GM19328 (cell line): ENCODE measurements at regions not wholly inside any gene's neighbourhood (a gene's known extent, or its start where the extent isn't known, plus 50 kb on each side); places are given as distances from the start of the nearest gene placed in this dataset.
"Not testable (repeated sequence)": the region's sequence is repeated elsewhere in the genome, so short reads cannot be mapped to it uniquely, and the experiment has no call there.

Experiments used
- ATAC-seq: cut with Tn5 transposase; IDR thresholded peaks from one replicate; pipeline ENCODE4 v1.9.1; 2021; ENCODE audit warnings: mild to moderate bottlenecking, moderate library complexity; ENCODE audit not compliant: unreplicated experiment

DNA sequence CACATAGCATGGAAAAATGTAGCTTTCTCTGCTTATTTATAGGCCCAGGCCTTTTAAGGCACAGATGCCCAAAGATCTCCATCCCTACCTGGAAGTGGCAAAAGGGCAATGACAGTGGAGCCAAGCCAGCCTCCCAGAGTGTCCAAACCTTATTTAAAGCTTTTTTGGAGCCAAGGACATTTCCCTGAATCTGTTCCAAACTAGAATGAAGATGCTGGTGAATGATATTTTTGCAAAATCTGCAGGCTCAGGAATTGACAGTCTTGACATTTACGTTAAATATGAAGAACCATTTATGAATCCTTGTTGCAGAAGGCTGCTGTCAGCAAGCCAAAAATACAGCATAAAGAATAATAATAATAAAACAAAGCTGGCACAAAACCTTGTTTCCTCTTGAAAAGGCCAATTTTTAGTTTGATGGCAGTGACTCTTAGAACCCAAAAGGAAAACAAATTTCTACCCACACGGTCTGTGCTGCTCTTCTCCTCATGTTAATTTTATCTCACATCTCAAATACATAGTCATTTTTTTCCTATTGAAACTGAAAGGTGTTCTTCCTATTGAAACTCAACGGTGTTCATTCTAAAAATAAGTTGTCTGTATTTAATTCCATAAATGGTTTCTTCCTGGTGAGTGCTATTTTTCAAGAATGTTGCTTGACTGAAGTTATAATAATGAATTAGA lies 206.3 kb upstream of the TBL1X start:
- ATAC-seq: no peak

DNA sequence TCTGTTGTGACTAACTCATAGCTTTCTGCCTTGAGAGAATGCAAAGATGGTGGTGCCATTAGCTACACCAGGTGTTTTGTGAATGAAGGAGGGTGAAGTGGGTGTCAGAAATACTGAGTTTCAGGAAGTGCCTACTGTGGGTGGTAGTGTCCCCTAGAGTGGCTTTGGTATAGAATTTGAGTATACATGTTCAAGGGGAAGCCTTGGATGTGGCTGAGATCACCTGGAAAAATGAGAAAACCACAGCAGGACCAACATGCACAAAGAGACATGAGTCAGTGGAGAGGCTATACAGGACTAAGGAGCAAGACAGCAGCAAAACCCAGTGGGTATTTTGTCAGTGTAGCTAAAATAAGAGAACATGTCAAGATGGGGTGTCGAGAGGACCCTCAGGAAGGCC lies 204.3 kb upstream of the TBL1X start:
- ATAC-seq: no peak

DNA sequence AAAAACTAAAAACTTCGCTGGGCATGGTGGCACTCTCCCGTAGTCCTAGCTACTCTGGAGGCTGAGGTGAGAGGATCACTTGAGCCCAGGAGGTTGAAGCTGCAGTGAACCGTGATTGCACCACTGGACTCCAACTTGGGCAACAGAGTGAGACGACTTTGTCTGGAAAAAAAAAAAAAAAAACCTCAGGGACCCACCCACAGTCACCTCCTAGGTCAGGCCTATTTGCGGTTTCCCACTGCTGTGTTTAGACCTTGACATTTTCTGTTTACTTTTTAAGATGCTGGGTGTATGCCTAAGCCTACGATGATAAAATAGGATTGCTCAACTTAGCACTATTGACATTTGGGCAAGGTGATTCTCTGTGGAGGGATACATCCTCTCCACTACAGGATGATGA lies 197.4 kb upstream of the TBL1X start:
- no peak for ATAC-seq

DNA sequence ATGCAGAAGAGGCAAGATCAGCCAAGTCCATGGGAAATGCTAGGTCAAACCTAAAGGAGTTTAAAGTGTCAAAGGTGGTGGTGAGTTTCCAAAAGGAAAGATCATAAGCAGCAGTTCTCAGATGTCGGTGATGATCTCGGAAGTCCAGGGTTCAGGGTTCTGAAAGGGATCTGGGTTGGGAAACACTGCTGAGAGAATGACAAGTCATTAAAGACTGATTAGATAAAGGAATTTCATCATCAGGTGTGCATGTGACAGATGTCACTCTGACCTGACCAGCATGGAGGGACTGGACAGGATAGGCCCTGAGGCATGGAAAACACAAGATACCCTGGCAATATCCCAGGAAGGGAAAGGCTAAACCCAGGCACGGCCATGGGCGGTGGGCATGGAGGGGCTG lies 195.7 kb upstream of the TBL1X start:
- ATAC-seq: no peak

DNA sequence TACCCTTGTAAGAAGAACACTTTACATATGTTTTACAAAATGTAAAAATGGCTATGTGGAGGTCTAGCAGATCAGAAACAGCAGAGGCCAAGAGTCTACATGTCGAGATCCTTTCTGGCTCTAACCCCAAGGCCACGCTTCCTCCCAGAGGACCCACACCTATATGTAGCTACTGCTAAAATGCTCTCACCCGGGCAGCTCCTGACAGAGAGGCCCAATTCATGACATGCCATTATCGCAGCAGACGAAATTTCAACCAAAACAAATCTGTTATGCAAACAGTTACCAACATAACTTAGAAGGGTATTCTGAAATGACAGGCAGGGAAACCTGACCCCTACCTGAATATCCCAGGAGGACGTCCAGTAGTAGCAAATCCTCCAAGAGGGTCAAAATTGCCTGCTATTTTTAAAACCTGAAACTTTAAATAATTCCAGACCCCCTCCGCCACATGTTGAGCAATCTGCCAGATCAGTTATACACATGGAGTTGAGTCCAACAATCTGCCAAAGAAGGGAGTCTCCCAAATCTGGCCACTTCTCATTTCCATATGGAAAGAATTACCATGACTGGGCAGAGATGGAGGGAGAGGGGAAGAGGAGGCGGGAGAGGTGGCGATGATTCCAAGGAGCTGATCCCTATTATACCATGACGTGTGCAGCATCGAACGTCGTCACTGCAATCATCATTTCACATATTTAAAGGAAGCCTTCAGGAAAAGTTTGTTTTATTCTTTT lies 192.9 kb upstream of the TBL1X start:
- ATAC-seq: no peak

DNA sequence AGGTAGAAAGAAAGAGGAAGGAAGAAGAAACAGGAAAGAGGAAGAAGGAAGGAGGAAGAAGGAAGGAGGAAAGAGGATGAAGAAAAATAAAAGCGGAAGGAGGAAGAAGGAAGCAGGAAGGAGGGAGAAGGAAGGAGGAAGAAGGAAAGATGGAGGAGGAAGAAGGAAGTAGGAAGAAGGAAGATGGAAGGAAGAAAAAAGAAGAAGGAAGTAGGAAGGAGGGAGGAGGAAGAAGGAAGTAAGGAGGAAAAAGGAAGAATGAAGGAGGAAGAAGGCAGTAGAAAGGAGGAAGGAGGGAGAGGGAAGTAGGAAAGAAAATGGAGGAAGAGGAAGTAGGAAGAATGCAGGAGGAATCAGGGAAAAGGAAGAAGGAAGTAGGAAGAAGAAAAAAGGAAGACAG lies 191.1 kb upstream of the TBL1X start:
- ATAC-seq: no peak

DNA sequence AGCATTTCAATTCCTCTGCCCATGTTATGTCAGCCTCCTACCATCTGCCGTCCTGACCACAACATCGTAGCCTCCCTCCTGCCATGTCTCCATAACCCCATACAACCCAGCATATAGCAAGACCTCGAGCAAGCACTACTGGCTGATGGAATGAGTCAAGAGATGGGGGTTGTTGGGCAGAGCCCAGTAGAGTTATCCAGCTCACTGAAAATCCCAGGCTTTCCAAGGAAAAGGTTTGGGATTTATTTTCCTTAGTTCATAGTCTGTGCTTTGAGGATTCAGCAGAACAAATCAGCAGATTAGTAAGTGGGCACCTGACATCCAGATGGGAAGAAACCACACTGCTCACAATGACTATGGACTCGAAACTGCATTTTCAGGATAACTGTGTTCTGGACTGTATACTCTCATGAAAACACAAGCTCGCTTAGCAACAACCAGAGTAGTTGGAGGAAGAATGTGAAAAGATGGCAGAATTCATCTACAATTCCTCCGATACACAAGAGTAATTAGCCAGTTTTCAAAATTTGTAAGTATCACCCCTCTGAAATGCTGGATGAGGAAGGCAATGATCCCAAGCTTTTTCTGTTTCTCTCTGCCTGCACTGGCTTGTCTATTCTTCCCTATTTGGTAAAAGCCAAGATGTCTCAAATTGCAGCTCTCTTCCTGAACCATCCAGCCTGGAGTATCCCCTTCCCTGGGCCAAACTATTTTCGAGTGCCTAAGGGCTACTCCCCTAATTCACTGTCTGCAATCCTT lies 186.2 kb upstream of the TBL1X start:
- no peak for ATAC-seq

DNA sequence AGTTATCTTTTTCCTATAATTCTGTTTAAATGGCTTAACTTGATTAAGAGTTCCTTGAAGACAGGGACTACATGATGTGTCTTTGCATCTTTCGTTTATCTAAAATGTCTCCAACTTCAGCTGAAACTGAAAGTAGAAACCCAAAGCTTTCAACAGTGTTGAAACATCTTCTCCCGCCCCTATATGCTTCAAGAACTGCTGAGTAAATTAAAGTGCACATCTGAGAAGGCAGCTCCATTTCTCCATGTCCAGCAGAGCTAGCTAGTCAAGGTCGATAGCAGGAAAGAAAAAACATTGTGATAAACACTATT lies 185.7 kb upstream of the TBL1X start:
- ATAC-seq: no peak

DNA sequence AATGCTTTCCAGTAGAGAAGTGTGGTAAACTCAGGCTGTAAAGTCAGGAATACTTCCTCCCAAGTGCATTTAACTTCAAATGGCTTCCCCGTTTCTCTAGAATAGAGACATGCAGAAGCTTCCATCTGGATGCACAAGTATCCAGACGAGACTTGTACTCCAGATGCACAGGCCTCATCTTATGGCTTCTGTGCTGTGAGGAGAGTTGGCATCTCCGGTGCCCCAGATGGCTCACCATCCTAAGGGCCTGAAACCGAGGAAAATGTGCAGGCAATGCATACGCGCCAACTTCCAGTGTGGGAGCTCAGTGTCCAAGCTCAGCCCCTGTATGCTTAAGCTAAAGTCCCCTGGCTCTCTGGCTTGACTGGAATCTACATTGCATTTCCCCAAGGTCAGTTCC lies 184.0 kb upstream of the TBL1X start:
- no peak for ATAC-seq

DNA sequence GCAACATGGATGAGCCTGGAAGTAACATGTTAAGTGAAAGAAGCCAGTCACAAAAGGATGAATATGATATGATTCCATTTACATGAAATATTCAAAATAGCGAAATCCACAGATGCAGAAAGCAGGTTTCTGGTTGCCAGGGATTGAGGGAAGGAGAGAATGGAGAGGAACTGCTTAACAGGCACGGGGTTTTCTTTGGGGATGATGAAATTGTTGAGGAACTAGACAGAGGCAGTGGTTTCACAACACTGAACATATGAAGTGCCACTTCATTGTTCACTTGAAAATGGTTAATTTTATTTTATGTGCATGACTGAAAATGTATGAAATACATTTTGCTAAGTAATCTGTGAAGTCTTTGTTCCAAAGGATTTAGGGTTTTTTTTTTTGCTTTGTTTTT lies 182.5 kb upstream of the TBL1X start:
- no peak for ATAC-seq

DNA sequence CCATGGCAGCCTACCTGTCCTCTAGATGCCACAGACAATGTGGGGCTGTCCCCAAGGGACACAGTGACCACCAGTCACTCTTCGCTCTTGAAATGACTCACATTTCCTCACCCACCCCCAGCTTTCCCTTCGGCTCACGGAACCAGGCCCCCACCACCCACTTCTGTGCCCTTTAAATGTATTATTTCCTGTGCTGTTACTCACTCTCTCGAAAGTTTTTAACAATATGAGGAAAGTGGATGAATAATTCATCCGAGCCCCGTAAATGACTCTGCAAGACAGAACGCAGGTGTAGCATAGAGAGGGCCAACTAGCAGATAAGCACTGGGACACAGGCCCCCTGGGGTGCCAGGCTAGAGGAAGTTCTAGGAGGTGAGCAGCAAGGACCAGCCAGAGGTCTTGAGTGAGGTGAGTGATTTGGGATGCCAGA lies 179.5 kb upstream of the TBL1X start:
- no peak for ATAC-seq

DNA sequence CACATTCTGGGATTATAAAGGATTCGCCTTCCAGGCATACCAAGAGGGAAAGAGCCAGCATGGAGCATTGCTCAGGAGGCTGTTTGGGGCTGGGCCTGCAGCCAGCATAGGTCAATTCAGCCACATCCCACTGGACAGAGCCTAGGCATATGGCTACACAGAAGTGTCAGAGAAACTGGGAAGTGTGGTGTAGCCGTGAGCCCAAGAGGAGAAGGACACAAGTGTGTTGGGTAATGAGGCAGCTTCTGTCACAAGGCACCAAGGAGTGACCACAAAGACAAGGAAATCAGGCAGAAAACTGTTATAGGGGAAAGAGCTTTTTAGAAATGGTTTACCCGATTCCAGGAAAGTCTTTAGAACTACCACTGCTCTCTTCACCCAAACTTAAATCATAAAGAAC lies 178.6 kb upstream of the TBL1X start:
- ATAC-seq: no peak

DNA sequence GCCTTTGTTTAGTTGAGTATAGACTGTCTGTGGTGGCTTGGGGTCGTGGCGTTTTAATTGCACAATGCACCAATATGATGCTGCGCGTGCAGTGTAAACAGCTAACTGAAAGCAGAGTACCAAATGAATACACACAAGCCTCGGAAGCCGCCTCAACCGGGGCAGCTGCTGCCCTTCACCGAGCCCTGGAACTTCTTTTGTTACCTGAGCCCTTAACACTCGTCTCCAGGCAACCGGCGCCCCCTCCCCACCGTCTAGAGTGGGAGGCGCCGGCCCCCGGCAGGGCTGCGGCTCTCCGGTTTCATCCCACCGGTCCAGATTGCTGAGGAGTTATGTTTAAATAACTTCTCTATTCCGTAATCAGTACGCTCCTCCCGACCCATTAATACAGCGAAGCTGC lies 173.2 kb upstream of the TBL1X start:
- no peak for ATAC-seq

DNA sequence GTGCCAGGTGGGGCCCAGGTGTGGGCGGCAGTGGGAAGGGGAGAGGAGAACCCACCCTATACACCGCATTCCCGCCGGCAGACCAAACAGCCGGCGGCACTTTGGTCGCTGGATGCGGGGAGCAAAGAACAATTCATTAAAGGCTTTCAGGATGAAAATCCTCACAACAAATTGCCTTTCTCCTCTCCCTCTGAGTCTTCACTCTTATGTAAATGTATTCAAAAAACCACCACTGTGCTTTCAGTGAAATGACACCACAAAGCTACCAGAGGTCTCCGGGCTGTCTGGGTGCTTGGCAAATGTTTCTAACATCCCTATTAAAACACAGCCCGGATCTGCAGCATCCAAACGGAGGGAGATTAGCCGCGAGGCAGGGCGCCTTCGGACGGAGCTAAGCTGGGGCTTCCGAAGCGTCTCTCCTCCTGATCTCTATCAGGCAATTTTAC lies 171.8 kb upstream of the TBL1X start:
- no peak for ATAC-seq

DNA sequence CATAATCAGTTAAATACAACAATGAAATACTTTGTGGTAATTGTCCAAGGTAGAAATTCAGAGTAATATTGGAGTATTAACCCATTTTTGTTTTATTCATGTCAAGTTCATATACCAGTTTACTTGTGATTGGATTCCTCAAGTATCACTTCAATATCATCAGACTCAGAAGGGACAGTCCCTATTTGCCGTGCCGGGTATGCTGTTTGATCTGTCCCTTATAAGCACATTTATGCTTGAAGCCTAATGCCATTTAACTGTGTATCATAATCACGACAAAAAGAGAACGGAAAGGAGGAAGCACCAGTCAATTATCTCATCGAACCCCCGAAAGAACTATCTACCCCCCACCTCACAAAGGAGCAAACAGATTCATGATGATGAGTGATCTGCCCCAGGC lies 171.0 kb upstream of the TBL1X start:
- ATAC-seq: no peak

DNA sequence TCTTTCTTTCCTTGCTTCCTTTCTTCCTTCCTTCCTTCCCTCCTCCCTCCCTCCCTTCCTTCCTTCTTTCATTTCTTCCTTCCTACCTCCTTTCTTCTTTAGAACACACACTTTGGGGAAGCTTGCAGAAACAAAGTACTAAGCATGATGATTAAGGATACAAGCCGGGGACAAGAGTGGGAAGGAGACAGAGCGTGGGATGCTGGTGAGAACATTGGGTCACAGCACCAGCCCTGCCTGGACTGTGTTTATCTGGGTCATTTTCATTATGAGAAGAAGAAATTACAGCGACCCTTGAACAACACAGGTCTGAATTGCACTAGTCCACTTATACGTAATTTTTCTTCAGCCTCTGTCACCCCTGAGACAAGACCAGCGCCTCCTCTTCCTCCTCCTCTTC lies 169.3 kb upstream of the TBL1X start:
- no peak for ATAC-seq

DNA sequence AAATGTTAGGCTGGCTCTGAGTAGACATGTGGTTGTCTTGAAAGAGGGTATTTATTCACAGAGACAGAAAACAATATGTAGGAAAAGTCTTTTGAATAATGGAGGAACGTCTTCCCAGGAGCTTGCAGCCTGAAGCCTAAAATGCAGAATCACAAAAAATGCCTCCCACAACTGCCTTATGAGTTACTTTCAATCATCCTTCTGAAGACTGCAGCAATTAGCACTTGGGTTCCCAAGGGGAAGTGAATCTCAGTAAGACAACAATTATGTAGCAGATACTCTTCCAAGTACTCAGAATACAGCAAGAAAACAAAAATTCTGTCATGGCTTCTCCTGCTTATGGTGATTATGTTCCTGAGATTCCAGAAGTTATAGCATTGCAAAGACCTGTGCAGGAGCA lies 166.6 kb upstream of the TBL1X start:
- ATAC-seq: no peak

DNA sequence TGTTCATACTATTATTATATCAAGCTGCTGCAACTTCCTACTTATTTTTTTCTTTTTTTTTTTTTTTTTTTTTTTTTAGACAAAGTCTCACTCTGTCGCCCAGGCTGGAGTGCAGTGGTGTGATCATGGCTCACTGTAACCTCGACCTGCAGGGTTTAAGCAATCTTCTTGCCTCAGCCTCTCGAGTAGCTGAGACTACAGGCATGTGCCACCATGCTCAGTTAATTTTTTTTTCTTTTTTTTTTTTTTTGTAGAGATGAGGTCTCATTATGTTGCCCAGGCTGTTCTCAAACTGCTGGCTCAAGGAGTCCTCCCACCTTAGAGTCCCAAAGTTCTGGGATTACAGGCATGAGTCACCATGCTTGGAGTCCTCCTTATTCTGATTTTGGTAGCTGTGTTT lies 165.2 kb upstream of the TBL1X start:
- ATAC-seq: not testable (repeated sequence)

DNA sequence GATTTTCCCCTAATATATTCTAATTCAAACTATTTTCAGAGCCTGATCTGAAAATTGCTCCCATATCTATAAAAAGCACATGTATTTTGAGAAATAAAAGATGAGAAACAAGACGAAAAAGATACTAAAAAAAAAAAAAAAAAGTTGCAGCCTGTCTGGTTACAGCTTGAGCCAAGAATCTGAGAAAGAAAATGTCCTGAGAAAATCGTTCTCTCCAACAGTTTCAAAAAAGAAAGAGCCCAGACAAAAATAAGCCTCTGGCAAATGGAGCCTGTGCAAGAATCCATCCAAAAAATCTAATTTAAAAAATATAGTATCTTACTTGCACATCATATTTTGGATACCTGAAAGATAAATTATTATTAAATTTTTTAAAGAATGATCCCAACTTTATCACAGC lies 163.0 kb upstream of the TBL1X start:
- ATAC-seq: no peak

DNA sequence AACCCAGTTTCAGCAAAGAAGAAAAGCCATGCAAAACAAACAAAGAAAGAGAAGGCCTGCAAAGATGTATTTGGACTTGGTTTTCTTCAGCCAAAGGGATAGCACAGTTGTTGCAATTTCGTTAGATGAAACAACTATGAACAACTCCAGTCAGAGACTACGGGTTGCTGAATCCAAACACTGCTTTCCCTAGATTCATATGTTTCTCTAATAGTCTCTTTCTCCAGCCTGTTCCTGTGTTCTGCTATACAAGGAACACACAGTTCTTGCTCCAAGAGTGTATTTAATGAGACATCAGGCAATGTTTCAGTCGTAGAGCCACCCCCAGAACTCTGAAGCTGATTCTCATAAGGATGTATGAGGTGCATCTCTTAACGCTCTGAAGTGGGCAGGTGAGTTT lies 162.5 kb upstream of the TBL1X start:
- no peak for ATAC-seq

DNA sequence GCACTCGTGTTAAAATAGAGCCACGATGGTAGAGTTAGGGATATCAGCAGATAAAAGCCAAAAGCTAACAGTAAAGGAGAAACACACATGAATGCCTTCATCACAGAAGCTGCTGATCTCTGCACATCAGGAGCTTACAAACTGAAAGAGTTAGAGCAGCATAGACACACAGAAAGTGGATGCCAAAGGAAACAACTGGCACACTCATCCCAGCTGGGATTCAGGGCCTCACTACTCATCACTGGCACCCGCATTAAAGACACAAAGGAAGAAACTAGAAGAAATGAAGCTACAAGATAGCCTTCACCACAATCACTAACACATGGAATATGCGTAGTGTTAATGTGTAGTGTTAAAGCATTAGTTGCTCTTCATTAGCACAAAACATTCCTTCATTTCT lies 156.4 kb upstream of the TBL1X start:
- ATAC-seq: no peak

DNA sequence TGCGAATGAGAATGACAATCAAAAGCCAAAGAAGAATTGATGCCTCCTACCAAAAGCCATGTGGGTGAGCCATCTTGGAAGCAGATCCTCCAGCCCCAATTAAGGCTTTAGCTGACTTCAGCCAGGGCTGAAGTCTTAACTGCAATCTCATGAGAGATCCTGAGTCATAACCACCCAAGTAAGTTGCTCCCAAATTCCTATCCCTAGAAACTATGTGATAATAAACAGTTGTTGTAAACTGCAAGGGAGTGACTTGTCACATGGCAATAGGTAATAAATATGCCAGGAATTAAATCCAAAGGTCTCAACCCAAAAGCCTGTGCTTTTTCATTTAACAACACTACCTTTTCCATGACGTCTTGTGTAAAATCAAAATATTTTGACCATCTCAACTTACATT lies 154.2 kb upstream of the TBL1X start:
- no peak for ATAC-seq
